Spleen (tissue), 11 donors: ENCODE measurements at regions not wholly inside any gene's neighbourhood (a gene's known extent, or its start where the extent isn't known, plus 50 kb on each side); places are given as distances from the start of the nearest gene placed in this dataset.

ENCODE experiments used
- DNase-seq: peaks from one replicate; pipeline ENCODE4 v3.0.0-alpha.2; 2020
- H3K27ac ChIP-seq, 8 donors: fragments of 200-600 bp; sonication (generic) in 7 of 8; 1 replicate in 4 of 8; 2 replicates in 4 of 8; pipeline versions ENCODE4 v1.5.0 to v1.8.0; 2016 to 2021; ENCODE audit warnings: inconsistent platforms in 4 of 8, mild to moderate bottlenecking in 4 of 8, moderate library complexity in 1 of 8
- H3K27me3 ChIP-seq, 7 donors: fragments of 200-600 bp; sonication (generic) in 6 of 7; replicated peaks in 1 of 7; 1 replicate in 4 of 7; 2 replicates in 3 of 7; pipeline versions ENCODE4 v1.5.0 to v1.8.0; 2016 to 2021; ENCODE audit warnings: inconsistent platforms in 3 of 7, mild to moderate bottlenecking in 1 of 7
- H3K36me3 ChIP-seq, 6 donors: fragments of 200-600 bp; sonication (generic) in 5 of 6; 1 replicate in 4 of 6; 2 replicates in 2 of 6; pipeline versions ENCODE4 v1.5.0 to v1.8.0; 2016 to 2021; ENCODE audit warnings: inconsistent platforms in 2 of 6
- H3K4me1 ChIP-seq, 6 donors: fragments of 200-600 bp; sonication (generic) in 5 of 6; 1 replicate in 3 of 6; 2 replicates in 3 of 6; pipeline versions ENCODE4 v1.5.0 to v1.8.0; 2016 to 2021; ENCODE audit warnings: inconsistent platforms in 3 of 6
- H3K4me3 ChIP-seq, 8 donors: fragments of 200-600 bp; sonication (generic) in 7 of 8; 1 replicate in 4 of 8; 2 replicates in 4 of 8; pipeline versions ENCODE4 v1.5.0 to v1.8.0; 2016 to 2021; ENCODE audit warnings: inconsistent platforms in 4 of 8, mild to moderate bottlenecking in 4 of 8, moderate library complexity in 2 of 8
- H3K9me3 ChIP-seq, 8 donors: fragments of 200-600 bp; sonication (generic) in 7 of 8; 1 replicate in 4 of 8; 2 replicates in 4 of 8; pipeline versions ENCODE4 v1.5.0 to v1.8.0; 2016 to 2021; ENCODE audit warnings: inconsistent platforms in 4 of 8
- POLR2A ChIP-seq, 3 donors: fragments of 450-650 bp; IDR thresholded peaks; one replicate each; pipeline ENCODE4 v1.5.1; 2017; ENCODE audit warnings: antibody characterized with exemption in 3 of 3, mild to moderate bottlenecking in 1 of 3
- POLR2AphosphoS5 ChIP-seq, 3 donors: sonication (generic); formaldehyde crosslinking; IDR thresholded peaks; one replicate each; pipeline ENCODE4 v1.5.1; 2017; ENCODE audit warnings: antibody characterized with exemption in 3 of 3
- WGBS, 5 donors: extraction: QIAGEN DNeasy Blood & Tissue Kit in 3 of 5; methylation state at CpG; one replicate each; pipeline versions ENCODE4 v1.1.5 to v1.1.7; 2013 to 2018; 5-methylcytosine and 5-hydroxymethylcytosine counted together
- intact Hi-C: fragments of 100-400 bp; cut with DNase I; formaldehyde crosslinking; loops from one replicate; pipeline ENCODE4 v1.15.0; 2023; ENCODE audit warnings: low total_unique reads
- TF ChIP-seq, protein P1 (sequence below), 11 experiments: fragments of 200-600 bp in 7 of 11; fragments of 450-650 bp in 4 of 11; sonication (generic) in 4 of 11; IDR thresholded peaks in 8 of 11; conservative IDR thresholded peaks in 3 of 11; 1 replicate in 7 of 11; 2 replicates in 4 of 11; pipeline versions ENCODE4 v1.4.0 to v1.8.0; 2016 to 2021; ENCODE audit warnings: antibody characterized with exemption in 11 of 11, inconsistent platforms in 4 of 11, mild to moderate bottlenecking in 1 of 11
- donor health status: healthy with polysubstance abuse.
- donor health status: DM: no; HTN: no; CAD: no; lungs with moderate emphysema.
- donor health status: DM: no; HTN: no; CAD: no.
- donor health status: Bipolar disorder and iron deficiency.
- donor health status: healthy.
- donor health status: DM: no; HTN: no; CAD: no.
- donor health status: DM: yes; HTN: yes; CAD: no.

DNA sequence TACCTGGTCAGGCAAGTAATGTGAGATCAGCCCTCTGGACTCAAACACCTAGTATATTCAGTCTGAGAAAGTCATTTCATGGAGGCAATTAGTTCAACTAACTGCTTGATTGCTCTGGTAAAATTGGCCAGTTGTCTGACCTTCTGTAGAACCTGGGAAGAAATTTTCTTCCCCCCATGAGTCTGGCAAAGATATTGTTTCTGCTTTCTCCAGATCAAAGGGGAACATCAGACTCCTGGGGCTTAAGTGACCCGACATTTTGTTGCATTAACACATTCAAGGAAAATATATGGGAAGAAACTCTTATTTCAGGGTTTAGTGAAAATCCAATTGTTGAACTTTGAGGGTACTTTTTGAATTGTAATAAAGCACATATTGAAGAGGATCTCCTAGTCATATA, 375.1 kb downstream of the SUCLG1 start:
- Histone ChIP-seq H3K4me3 (no peak overlapping the region), H3K4me1 (no peaks in the 10 kb centered on the region), H3K36me3 (no peaks in the 10 kb centered on the region), H3K27ac (no peak overlapping the region), H3K9me3 (no peaks in the 10 kb centered on the region), H3K27me3 (no peaks in the 10 kb centered on the region)
- TF ChIP-seq, protein P1, sequence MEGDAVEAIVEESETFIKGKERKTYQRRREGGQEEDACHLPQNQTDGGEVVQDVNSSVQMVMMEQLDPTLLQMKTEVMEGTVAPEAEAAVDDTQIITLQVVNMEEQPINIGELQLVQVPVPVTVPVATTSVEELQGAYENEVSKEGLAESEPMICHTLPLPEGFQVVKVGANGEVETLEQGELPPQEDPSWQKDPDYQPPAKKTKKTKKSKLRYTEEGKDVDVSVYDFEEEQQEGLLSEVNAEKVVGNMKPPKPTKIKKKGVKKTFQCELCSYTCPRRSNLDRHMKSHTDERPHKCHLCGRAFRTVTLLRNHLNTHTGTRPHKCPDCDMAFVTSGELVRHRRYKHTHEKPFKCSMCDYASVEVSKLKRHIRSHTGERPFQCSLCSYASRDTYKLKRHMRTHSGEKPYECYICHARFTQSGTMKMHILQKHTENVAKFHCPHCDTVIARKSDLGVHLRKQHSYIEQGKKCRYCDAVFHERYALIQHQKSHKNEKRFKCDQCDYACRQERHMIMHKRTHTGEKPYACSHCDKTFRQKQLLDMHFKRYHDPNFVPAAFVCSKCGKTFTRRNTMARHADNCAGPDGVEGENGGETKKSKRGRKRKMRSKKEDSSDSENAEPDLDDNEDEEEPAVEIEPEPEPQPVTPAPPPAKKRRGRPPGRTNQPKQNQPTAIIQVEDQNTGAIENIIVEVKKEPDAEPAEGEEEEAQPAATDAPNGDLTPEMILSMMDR (IDR thresholded peaks at IDR 0.05 in 8 of 11, conservative IDR thresholded peaks at IDR 0.05 in 3 of 11): no peak
- TF ChIP-seq POLR2AphosphoS5 (IDR thresholded peaks at IDR 0.05) (no peak), POLR2A (IDR thresholded peaks at IDR 0.05) (no peak)
- intact Hi-C loops: no loop called here
- 61 to 83% (median 76%) methylated on average over 1 of the region's 1 CpG for WGBS, 5 donors
- no peak for DNase-seq

DNA sequence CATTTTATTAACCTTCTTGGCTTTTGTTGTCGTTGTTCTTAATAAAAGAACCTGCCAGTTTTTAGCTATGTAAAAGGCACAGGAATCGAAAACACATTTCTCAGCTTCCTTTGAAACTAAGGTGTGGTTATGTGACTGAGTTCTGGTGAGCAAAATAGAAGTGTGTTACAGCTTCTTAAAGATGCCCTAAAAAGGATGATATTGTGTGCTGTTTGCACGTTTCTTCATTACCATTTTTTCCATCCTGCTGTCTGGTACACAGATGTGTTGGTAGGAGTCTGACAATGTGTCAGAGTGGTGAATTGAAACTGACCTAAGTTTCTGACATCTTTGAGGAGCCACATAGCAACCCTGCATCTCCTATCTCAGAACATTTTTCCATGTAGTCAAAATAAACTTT, 380.6 kb downstream of the SUCLG1 start:
- 66 to 83% (median 73%) methylated on average over 3 of the region's 3 CpGs for WGBS, 5 donors
- Histone ChIP-seq H3K9me3 (no peaks in the 10 kb centered on the region), H3K4me1 (no peaks in the 10 kb centered on the region), H3K4me3 (no peak overlapping the region), H3K36me3 (no peaks in the 10 kb centered on the region), H3K27ac (no peak overlapping the region), H3K27me3 (no peaks in the 10 kb centered on the region)
- TF ChIP-seq POLR2AphosphoS5 (IDR thresholded peaks at IDR 0.05): no peak
- TF ChIP-seq POLR2A (IDR thresholded peaks at IDR 0.05): no peak
- TF ChIP-seq, protein P1 (IDR thresholded peaks at IDR 0.05 in 8 of 11, conservative IDR thresholded peaks at IDR 0.05 in 3 of 11): no peak
- no peak for DNase-seq
- intact Hi-C loops: no loop called here

- H3K27ac ChIP-seq: no peak overlapping the region
- H3K4me1 ChIP-seq: no peaks in the 10 kb centered on the region
- H3K4me3 ChIP-seq: no peak overlapping the region
- DNase-seq: no peak
- H3K9me3 ChIP-seq: no peaks in the 10 kb centered on the region
- TF ChIP-seq POLR2A (IDR thresholded peaks at IDR 0.05) (no peak), POLR2AphosphoS5 (IDR thresholded peaks at IDR 0.05) (no peak)
- TF ChIP-seq, protein P1 (IDR thresholded peaks at IDR 0.05 in 8 of 11, conservative IDR thresholded peaks at IDR 0.05 in 3 of 11): peak in 5 of 11 experiments; percentile 11 to 39 (median 27)
- no peaks in the 10 kb centered on the region for H3K36me3 ChIP-seq
- WGBS, 5 donors: 53 to 73% (median 57%) methylated on average over 2 of the region's 2 CpGs
- H3K27me3 ChIP-seq: no peaks in the 10 kb centered on the region
- intact Hi-C loops: no loop called here
Observed at GRCh38 chr2:84077496-84077895, 381.6 kb downstream of the SUCLG1 start.

DNA sequence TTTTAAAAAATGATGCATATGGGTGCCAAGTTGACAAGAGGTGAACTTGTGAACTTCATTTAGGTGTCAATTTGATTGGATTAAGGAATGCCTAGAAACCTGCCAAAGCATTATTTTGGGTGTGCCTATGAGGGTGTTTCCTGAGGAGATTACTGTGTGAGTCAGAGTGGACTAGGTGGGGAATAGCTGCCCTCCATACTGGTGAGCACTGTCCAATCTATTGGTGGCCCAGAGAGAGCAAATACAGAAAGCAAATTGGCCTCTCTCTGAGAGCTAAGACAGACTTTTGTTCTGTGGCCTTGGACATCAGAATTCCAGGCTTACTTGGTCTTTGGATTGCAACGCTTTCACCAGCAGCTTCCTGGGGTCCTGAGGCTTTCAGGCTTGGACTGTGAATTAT, 388.0 kb downstream of the SUCLG1 start:
- TF ChIP-seq POLR2A (IDR thresholded peaks at IDR 0.05) (no peak), POLR2AphosphoS5 (IDR thresholded peaks at IDR 0.05) (no peak)
- TF ChIP-seq, protein P1 (IDR thresholded peaks at IDR 0.05 in 8 of 11, conservative IDR thresholded peaks at IDR 0.05 in 3 of 11): no peak
- H3K4me1 ChIP-seq: no peaks in the 10 kb centered on the region
- no peak overlapping the region for H3K4me3 ChIP-seq
- H3K9me3 ChIP-seq: no peaks in the 10 kb centered on the region
- no peaks in the 10 kb centered on the region for H3K36me3 ChIP-seq
- intact Hi-C loops: no loop called here
- 71 to 89% (median 83%) methylated on average over 1 of the region's 1 CpG for WGBS, 5 donors
- H3K27ac ChIP-seq: no peak overlapping the region
- DNase-seq: no peak
- H3K27me3 ChIP-seq: no peaks in the 10 kb centered on the region
